Mucosa of stomach (tissue), 1 donor: ENCODE measurements at regions not wholly inside any gene's neighbourhood (a gene's known extent, or its start where the extent isn't known, plus 50 kb on each side); places are given as distances from the start of the nearest gene placed in this dataset.
A peak's percentile ranks its signal among the peaks of the same experiment; 100 is the strongest.

Experiments
- H3K27me3 ChIP-seq: one replicate; pipeline ENCODE4 v1.7.0; 2013; ENCODE audit warnings: mild to moderate bottlenecking, low read length; ENCODE audit not compliant: control insufficient read depth, insufficient read depth
- H3K36me3 ChIP-seq: one replicate; pipeline ENCODE4 v1.7.0; 2013; ENCODE audit warnings: low read length; ENCODE audit not compliant: control insufficient read depth, insufficient read depth
- H3K4me1 ChIP-seq: one replicate; pipeline ENCODE4 v1.7.0; 2013; ENCODE audit warnings: mild to moderate bottlenecking, low read length; ENCODE audit not compliant: control insufficient read depth, insufficient read depth
- H3K4me3 ChIP-seq: one replicate; pipeline ENCODE4 v1.7.0; 2013; ENCODE audit warnings: low read length
- H3K9ac ChIP-seq: one replicate; pipeline ENCODE4 v1.7.0; 2013; ENCODE audit warnings: mild to moderate bottlenecking, low read length, moderate library complexity
- H3K9me3 ChIP-seq: one replicate; pipeline ENCODE4 v1.7.0; 2013; ENCODE audit warnings: mild to moderate bottlenecking, low read length, moderate library complexity; ENCODE audit not compliant: control insufficient read depth
- donor health status: Pancreatic carcinoma.

DNA sequence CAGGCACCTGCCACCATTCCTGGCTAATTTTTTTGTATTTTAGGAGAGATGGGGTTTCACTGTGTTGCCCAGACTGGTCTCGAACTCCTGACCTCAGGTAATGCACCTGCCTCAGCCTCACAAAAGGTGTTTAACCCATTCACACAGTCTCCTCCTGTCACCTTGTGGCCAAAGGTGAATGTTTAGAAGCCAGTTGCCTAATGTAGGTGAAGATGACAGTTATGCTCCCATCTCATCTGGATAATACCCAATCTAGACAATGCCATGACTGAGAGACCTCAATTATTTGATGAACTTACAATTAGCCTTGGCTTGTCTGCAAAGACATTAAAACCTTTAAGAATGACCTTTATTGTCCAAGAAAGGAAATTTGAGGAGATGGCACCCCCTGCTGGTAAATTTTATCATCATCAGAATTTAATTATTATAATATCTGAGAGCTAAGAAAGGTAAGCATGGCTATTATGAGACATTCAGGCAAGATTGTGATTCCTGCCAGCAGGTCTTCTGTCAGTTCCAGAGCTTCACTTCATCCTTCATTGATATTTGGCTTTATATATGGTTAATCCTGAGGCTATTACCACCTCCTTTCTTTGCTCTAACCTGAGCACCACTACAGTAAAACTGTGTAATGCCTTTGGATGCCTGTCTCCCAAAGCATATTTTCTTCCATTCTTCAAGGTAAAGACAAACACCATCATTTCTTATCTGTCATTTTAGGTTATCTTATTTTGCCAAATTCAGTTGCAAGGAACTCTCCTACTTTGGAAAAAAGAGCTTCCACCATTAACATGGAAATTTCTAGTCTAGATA, 117.6 kb downstream of the FAM124B start:
- H3K4me1 ChIP-seq: no peaks in the 10 kb centered on the region
- no peaks in the 10 kb centered on the region for H3K9me3 ChIP-seq
- H3K4me3 ChIP-seq: no peak overlapping the region
- no peaks in the 10 kb centered on the region for H3K27me3 ChIP-seq
- H3K9ac ChIP-seq: no peak overlapping the region
- no peaks in the 10 kb centered on the region for H3K36me3 ChIP-seq

DNA sequence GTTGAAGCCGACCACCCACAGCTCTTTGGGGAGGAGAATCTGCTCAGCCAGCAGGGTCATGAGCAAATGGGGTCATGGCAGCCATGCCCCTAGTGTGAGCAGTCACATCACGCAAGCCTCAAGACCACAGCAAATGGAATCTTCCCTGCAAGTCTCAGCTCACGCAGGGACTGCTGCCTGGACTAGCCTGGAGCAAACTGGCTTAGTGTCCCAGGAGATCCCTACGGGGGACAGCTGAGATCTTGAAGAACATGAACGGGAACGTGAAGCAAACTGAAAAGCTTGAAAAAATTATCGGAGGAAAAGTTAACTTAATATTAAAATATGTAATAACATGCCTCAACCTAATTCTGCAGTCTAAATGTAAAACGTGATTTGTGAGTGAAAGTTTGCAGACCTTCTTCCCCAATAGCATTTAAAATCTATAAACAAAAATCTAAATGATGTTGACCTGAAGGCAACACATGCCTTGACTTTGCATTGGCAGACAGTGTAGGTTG, 118.4 kb downstream of the FAM124B start:
- no peaks in the 10 kb centered on the region for H3K9me3 ChIP-seq
- H3K4me1 ChIP-seq: no peaks in the 10 kb centered on the region
- no peaks in the 10 kb centered on the region for H3K27me3 ChIP-seq
- H3K9ac ChIP-seq: no peak overlapping the region
- no peak overlapping the region for H3K4me3 ChIP-seq
- no peaks in the 10 kb centered on the region for H3K36me3 ChIP-seq

DNA sequence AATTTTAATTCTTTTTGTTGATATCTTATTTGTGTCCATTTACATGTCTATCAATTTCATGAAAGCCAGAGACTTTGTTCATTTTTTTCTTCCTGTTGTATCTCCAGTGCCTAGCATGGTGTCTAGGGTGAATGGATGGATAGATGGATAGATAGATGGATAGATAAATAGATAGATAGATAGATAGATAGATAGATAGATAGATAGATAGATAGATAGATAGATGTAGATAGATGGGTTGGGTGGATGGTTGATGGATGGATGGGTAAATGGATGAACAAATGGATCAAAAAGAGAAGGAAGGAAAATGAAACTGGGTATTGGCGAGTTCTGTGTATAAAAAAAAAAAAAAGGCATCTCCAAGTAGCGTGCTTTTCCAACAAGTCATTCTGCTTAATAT, 120.5 kb downstream of the FAM124B start:
- Histone ChIP-seq H3K27me3 (no peaks in the 10 kb centered on the region), H3K9ac (no peak overlapping the region), H3K4me3 (no peak overlapping the region), H3K36me3 (no peaks in the 10 kb centered on the region), H3K9me3 (no peaks in the 10 kb centered on the region), H3K4me1 (no peaks in the 10 kb centered on the region)

DNA sequence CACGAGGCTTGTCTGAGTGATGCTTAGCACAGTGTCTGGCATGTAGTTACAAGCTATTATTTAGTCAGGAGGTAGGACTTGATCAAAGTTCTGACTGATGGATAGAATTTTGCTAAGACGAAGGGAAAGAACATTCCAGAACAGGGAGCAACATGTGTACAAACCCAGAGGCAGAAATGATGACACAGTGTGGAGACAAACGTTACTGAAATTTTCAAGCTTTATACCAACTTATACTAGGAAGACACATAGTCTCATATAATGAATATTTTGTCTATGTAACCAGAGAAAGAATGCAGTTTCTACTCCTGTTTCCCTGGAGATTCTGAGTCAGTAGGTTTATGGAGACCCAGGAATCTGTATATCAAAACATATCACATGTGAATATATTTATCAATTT, 123.4 kb downstream of the FAM124B start:
- H3K9me3 ChIP-seq: no peaks in the 10 kb centered on the region
- H3K4me1 ChIP-seq: no peaks in the 10 kb centered on the region
- no peaks in the 10 kb centered on the region for H3K27me3 ChIP-seq
- H3K9ac ChIP-seq: no peak overlapping the region
- H3K4me3 ChIP-seq: no peak overlapping the region
- no peaks in the 10 kb centered on the region for H3K36me3 ChIP-seq

DNA sequence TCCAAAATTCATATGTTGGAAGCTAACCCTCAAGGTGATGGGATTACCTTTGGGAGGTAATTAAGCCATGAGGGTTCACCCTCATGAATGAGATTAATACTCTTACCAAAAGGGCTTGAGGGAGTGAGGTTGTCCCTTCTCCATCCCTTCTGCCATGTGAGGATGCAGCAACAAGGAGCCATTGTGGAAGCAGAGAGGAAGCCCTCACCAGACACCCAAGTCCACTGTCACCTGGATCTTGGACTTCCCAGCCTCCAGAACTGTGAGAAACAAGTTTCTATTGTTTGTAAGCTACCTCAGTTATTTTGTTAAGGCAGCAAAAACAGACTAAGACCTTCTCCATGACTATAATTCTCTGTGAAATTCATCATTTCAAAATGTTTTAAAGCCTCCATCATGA, 125.7 kb downstream of the FAM124B start:
- Histone ChIP-seq H3K4me1 (peaks cover 10% of the 10 kb centered on the region), H3K27me3 (no peaks in the 10 kb centered on the region), H3K36me3 (no peaks in the 10 kb centered on the region), H3K4me3 (no peak overlapping the region), H3K9ac (no peak overlapping the region), H3K9me3 (no peaks in the 10 kb centered on the region)

DNA sequence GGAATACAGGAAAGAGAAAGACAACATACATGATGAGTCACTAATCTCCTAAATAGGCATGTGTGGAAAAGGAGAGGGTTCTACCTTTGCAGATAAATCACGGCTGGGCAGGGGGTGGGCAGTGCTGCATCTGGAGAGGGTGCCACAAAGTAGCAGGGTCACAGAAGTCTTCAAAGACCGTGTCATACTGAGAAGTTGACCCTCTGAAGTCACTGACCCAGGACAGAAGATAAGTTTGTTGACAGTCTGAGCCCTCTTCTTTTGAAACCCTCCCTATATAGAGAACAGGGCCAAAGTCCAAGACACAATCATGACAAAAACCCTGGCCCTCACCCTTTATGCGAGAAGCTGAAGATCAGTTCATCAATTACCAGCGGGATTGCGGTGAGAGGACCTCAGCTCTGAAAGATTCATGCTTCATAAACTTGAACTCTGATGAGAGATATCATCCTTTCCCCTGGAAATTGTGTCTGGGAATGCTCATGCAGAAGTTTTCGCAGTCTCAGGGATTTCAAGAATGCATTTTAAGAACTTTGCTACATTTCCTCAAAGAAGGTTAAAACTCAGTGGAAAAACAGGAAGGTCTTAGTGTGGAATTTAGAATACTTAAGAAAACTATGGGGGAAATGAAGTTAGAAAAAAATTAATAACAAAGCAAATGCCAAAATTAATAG, 129.5 kb downstream of the FAM124B start:
- Histone ChIP-seq H3K4me1 (peaks cover 18% of the 10 kb centered on the region), H3K27me3 (no peaks in the 10 kb centered on the region), H3K36me3 (no peaks in the 10 kb centered on the region), H3K4me3 (no peak overlapping the region), H3K9me3 (no peaks in the 10 kb centered on the region), H3K9ac (no peak overlapping the region)

DNA sequence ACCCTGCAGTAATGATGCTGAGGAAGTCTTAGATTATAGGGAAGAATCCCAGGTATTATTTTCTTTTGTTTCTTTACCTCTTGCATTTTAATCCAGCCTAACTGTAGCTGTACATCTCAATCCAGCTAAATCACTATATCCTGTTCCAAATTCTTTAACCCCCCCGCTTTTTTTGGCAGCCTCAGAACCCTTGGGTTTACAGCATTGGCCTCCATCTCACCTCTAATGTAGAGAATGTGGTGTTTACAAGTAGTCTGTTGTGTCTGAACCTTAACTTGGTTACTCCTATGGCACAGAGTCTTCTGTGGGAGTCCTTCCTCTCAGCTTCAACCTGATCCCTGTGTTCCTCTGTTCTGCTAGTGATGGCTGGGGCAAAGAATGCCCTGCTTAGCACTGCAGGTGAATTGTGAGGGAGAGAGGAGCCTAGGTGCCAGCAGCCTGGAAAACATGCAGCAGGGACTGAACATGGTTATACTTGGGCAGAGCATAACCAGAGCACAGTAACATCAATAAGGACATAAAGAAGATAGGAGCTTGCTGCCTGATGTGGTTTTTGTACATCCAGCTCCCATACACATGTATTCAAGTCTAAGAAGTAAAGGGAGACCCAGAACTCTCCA, 130.2 kb downstream of the FAM124B start:
- Histone ChIP-seq H3K9ac (no peak overlapping the region), H3K27me3 (no peaks in the 10 kb centered on the region), H3K4me1 (peaks cover 18% of the 10 kb centered on the region), H3K9me3 (no peaks in the 10 kb centered on the region), H3K36me3 (no peaks in the 10 kb centered on the region), H3K4me3 (no peak overlapping the region)

DNA sequence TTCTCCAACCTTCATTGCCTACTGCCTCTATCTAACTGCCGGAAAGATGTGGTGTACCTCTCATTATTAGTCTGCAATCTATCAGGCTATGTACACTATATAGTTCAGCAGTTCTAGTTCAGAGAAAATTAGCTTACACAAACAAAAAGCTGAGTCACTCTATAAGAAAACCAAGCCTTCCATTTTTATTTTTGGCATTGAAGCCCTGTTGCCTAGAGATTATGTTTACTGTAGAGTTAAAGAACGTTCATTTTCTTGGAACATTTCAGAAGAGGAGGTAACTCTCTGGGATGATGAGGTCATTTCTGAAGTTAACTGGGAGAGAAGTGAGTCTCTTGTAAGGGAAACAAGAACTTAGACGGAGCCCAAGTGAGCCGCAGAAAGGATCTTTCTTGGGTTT, 133.5 kb downstream of the FAM124B start:
- peak overlapping the region; percentile 17 for H3K9ac ChIP-seq
- no peak overlapping the region for H3K4me3 ChIP-seq
- H3K9me3 ChIP-seq: no peaks in the 10 kb centered on the region
- no peaks in the 10 kb centered on the region for H3K27me3 ChIP-seq
- H3K36me3 ChIP-seq: no peaks in the 10 kb centered on the region
- peaks cover 18% of the 10 kb centered on the region for H3K4me1 ChIP-seq

DNA sequence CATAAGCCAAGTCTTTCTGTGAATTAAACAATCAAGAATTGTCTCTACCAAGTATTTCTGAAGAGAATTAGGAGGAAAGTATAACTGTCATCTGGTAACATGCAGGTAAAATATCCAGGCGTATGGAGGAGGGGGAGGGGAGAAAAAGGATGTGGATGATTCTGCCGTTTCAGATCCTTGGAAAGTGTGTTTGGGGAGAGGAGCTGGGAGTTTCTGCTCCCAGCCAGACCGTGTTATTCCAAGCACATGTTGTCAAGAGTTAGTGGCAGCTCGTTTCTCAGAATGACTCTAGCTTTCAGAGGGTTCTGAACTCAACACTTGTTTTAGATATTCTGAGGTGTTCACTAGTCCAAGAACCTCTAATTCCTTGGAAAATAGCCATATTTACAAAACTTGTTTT, 137.6 kb downstream of the FAM124B start:
- Histone ChIP-seq H3K9me3 (no peaks in the 10 kb centered on the region), H3K27me3 (no peaks in the 10 kb centered on the region), H3K36me3 (no peaks in the 10 kb centered on the region), H3K4me1 (peaks cover 7% of the 10 kb centered on the region), H3K9ac (no peak overlapping the region), H3K4me3 (no peak overlapping the region)

DNA sequence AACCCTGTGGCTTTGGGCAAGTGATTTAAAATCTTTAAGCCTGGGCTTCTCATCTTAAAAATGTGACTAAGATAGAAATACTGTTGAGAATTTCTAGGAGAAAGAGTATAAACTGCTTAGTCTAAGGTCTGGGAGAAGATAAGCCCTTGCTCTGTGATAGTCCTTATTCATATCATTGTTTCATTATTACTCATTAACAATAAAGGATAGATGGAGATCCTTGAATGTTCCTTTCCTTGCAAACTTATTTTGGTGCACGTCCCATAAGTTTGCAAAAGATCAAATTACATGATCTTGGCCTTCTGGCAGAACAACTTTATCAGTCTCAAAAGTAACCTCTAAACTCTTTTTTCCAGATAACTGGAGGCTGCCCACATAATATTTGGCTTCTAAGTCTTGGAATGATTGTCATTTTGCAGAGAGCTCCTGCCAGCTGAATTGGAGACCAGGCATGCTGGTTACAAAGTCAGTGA, 138.3 kb downstream of the FAM124B start:
- H3K9ac ChIP-seq: no peak overlapping the region
- peaks cover under 1% of the 10 kb centered on the region for H3K4me1 ChIP-seq
- no peaks in the 10 kb centered on the region for H3K36me3 ChIP-seq
- no peaks in the 10 kb centered on the region for H3K27me3 ChIP-seq
- H3K4me3 ChIP-seq: no peak overlapping the region
- no peaks in the 10 kb centered on the region for H3K9me3 ChIP-seq

DNA sequence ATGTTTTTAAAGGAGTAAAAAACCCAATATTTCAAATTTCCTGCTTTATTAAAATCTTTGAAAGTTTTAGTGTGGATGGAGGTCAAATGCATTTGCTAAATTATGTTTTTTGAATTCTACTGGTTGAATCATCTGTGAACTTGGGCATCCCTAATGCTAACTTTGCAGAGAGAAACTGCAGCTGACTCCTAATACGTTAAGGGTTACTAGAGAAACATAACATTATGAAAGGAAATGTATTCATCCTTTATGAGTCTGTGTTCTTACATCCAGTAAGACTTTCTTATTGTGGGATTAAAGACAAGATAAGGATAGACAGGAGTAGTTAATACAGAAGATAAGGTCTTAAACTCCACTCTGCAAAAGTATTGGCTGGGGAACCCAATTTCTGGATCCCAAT, 140.6 kb downstream of the FAM124B start:
- H3K4me1 ChIP-seq: no peaks in the 10 kb centered on the region
- no peaks in the 10 kb centered on the region for H3K9me3 ChIP-seq
- no peak overlapping the region for H3K9ac ChIP-seq
- H3K36me3 ChIP-seq: no peaks in the 10 kb centered on the region
- no peak overlapping the region for H3K4me3 ChIP-seq
- no peaks in the 10 kb centered on the region for H3K27me3 ChIP-seq

DNA sequence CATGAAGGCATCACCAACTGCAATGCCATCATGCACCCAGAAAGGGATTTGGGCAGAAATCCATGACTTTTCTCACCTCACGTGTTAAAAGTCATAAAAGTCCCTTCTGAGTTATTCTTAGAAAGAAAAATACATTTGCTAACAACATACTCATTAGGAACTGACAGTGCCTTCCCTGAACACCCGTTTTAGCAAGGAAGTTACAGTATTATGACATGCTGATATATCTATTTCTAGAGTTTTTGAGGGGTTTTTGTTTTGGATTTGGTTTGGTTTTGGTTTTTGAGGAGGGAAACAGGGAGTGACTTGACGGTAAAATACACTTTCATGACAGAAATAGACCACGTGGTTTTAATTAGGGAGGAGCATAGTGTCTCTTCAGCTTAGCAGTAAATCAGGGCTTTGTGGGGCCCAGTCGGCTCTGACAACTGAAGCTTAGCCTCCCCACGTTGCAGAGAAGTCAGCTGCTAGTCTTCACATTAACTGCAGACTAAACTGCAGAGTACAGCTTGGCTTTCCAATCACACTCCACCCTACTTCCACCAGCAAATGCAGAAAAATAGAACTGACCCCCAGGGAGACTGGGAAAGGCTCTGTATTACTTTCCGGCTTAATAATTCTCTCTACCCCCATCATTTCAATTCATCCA, 141.4 kb downstream of the FAM124B start:
- Histone ChIP-seq H3K4me3 (no peak overlapping the region), H3K4me1 (no peaks in the 10 kb centered on the region), H3K9me3 (no peaks in the 10 kb centered on the region), H3K9ac (no peak overlapping the region), H3K27me3 (no peaks in the 10 kb centered on the region), H3K36me3 (no peaks in the 10 kb centered on the region)
